ENCODE measurements at regions not wholly inside any gene's neighbourhood (a gene's known extent, or its start where the extent isn't known, plus 50 kb on each side); places are given as distances from the start of the nearest gene placed in this dataset.

GRCh38 chr1:38402230-38402815, 355.7 kb upstream of the POU3F1 start:
- TF ChIP-seq CTCF (IDR thresholded peaks at IDR 0.05) (no peak), EZH2 (IDR thresholded peaks at IDR 0.05) (no peak)
